Thyroid gland (tissue), 4 donors: ENCODE measurements at regions not wholly inside any gene's neighbourhood (a gene's known extent, or its start where the extent isn't known, plus 50 kb on each side); places are given as distances from the start of the nearest gene placed in this dataset.

Source experiments
- DNase-seq, 2 donors: peaks; one replicate each; pipeline ENCODE4 v3.0.0-alpha.2; 2019
- H3K27ac ChIP-seq, 3 donors: fragments of 200-600 bp; sonication (generic); 1 replicate in 2 of 3; 2 replicates in 1 of 3; pipeline ENCODE4 v1.5.1; 2016 to 2019; ENCODE audit warnings: mild to moderate bottlenecking in 1 of 3, moderate library complexity in 1 of 3
- H3K27me3 ChIP-seq: fragments of 200-600 bp; sonication (generic); one replicate; pipeline ENCODE4 v1.5.1; 2019
- H3K36me3 ChIP-seq, 2 donors: fragments of 200-600 bp; sonication (generic); one replicate each; pipeline ENCODE4 v1.5.1; 2016 to 2019
- H3K4me1 ChIP-seq, 2 donors: fragments of 200-600 bp; sonication (generic); one replicate each; pipeline ENCODE4 v1.5.1; 2017 to 2019
- H3K4me3 ChIP-seq, 3 donors: fragments of 200-600 bp; sonication (generic); replicated peaks in 1 of 3; 1 replicate in 2 of 3; 2 replicates in 1 of 3; pipeline ENCODE4 v1.5.1; 2016; ENCODE audit warnings: mild to moderate bottlenecking in 1 of 3
- H3K9me3 ChIP-seq: fragments of 200-600 bp; sonication (generic); one replicate; pipeline ENCODE4 v1.5.1; 2017
- POLR2A ChIP-seq, 2 donors: fragments of 450-650 bp; IDR thresholded peaks; one replicate each; pipeline ENCODE4 v1.6.1; 2017; ENCODE audit warnings: antibody characterized with exemption in 2 of 2, mild to moderate bottlenecking in 2 of 2, moderate library complexity in 1 of 2
- WGBS, 2 donors: methylation state at CpG; one replicate each; pipeline ENCODE4 v1.1.5; 2017; 5-methylcytosine and 5-hydroxymethylcytosine counted together
- intact Hi-C: fragments of 100-400 bp; cut with DNase I; formaldehyde crosslinking; loops from one replicate; pipeline ENCODE4 v1.15.1; 2023
- TF ChIP-seq, protein P1 (sequence below), 6 experiments: fragments of 200-600 bp in 3 of 6; fragments of 450-650 bp in 3 of 6; sonication (generic) in 3 of 6; IDR thresholded peaks; one replicate each; pipeline ENCODE4 v1.5.1; 2016 to 2019; ENCODE audit warnings: antibody characterized with exemption in 6 of 6, mild to moderate bottlenecking in 2 of 6, inconsistent platforms in 1 of 6, moderate library complexity in 1 of 6

DNA sequence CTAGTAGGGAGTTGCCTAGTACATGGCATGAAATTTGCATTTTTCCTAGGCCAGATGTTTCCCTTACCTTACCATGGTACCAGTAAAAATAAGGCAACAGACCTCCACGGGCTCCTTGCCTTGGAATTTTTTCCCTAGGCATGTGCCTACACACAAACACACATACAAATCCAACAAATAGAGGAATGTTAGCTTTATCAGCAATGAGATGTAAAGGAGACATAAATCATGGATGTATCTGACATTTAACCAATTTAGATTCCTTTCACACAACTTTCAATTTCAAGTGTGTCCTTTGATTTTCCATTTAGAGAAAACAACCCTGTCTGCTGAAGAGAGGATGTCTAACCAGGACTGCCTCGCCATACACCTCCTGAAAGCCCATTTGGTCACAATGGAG, 209.7 kb upstream of the SP4 start:
- Histone ChIP-seq H3K27me3 (no peaks in the 10 kb centered on the region), H3K9me3 (no peaks in the 10 kb centered on the region), H3K27ac (no peak overlapping the region), H3K36me3 (no peaks in the 10 kb centered on the region), H3K4me1 (no peaks in the 10 kb centered on the region), H3K4me3 (no peak overlapping the region)
- no peak for DNase-seq
- intact Hi-C loops: no loop called here
- TF ChIP-seq, protein P1, sequence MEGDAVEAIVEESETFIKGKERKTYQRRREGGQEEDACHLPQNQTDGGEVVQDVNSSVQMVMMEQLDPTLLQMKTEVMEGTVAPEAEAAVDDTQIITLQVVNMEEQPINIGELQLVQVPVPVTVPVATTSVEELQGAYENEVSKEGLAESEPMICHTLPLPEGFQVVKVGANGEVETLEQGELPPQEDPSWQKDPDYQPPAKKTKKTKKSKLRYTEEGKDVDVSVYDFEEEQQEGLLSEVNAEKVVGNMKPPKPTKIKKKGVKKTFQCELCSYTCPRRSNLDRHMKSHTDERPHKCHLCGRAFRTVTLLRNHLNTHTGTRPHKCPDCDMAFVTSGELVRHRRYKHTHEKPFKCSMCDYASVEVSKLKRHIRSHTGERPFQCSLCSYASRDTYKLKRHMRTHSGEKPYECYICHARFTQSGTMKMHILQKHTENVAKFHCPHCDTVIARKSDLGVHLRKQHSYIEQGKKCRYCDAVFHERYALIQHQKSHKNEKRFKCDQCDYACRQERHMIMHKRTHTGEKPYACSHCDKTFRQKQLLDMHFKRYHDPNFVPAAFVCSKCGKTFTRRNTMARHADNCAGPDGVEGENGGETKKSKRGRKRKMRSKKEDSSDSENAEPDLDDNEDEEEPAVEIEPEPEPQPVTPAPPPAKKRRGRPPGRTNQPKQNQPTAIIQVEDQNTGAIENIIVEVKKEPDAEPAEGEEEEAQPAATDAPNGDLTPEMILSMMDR (IDR thresholded peaks at IDR 0.05): no peak
- no peak for TF ChIP-seq POLR2A (IDR thresholded peaks at IDR 0.05)
- WGBS, 2 donors: 86 to 88% methylated on average over 2 of the region's 2 CpGs

DNA sequence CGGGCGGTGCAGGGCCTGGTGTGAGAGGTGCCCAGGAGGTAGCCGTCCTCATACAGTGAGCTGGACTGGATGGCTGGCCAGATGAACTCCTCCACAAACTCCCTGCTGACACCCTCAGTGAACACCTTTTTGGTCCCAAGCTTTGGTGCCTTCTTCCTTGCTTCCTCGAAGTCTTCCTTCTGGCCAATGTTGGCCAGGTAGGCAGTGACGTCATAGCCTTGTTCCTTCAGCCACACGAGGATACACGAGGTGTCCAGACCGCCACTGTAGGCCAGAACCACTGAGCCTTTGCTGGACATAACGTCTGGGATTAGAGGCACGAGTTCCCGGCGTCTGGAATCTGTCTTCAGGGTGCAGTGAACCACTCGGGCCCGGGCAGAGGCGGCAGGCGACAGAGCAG, 206.8 kb upstream of the SP4 start:
- TF ChIP-seq, protein P1 (IDR thresholded peaks at IDR 0.05): no peak
- TF ChIP-seq POLR2A (IDR thresholded peaks at IDR 0.05): no peak
- H3K27ac ChIP-seq: no peak overlapping the region
- intact Hi-C loops: no loop called here
- DNase-seq: no peak
- no peaks in the 10 kb centered on the region for H3K4me1 ChIP-seq
- H3K9me3 ChIP-seq: no peaks in the 10 kb centered on the region
- no peaks in the 10 kb centered on the region for H3K36me3 ChIP-seq
- H3K27me3 ChIP-seq: no peaks in the 10 kb centered on the region
- 86 to 87% methylated on average over 13 to 16 of the region's 16 CpGs for WGBS, 2 donors
- H3K4me3 ChIP-seq: no peak overlapping the region

DNA sequence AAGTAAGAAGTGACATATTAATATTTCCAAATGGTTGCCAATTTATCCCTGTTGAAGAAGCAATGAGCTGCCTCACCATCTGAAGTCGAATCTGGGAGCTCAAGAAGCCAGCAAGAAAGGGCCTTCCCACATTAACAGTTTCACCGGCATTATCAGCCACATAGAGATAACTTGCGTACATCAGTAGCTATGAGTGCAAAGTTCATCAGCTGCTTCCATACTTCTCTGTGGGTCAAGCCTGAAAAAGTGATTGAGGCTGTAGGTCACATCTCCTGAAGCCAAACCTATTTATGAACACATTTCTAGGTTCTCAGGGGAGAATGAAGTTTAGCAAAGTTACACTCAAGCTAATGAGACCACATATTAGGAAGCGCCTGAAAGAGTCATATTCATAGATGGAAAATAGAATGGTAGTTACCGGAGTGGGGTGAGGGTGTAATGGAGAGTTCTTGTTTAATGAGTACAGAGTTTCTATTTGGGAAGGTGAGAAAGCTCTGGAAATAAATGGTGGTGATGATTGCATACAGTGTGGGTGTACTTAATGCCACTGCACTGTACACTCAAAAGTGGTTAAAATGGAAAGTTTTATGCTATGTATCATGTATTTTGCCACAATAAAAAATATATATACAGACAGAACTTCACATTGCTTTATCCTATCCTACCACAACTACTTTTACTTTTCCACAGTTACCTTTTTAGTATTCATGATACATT, 189.3 kb upstream of the SP4 start:
- Histone ChIP-seq H3K4me3 (no peak overlapping the region), H3K27me3 (no peaks in the 10 kb centered on the region), H3K4me1 (no peaks in the 10 kb centered on the region), H3K36me3 (no peaks in the 10 kb centered on the region), H3K27ac (no peak overlapping the region), H3K9me3 (no peaks in the 10 kb centered on the region)
- WGBS, 2 donors: 88 to 90% methylated on average over 5 of the region's 5 CpGs
- TF ChIP-seq, protein P1 (IDR thresholded peaks at IDR 0.05): no peak
- TF ChIP-seq POLR2A (IDR thresholded peaks at IDR 0.05): no peak
- no peak for DNase-seq
- intact Hi-C loops: no loop called here

DNA sequence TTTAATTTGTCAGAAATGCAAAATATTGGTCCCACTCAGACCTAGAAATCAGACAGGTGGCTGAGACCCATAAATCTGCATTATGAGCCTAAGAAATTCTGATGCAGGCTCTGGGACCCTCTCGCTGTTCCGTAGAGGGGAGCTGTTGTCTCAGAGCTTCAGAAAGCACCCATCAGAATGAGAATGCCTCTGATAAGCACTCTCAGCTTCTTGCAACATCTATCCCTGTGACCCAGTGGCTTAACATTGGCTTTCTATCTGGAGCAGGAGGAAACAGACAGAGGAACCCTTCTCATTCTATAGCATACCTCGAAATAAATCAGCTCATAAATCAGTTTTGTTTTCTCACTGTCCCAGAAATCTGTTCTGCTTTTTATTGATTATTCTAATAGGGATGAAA, 184.6 kb upstream of the SP4 start:
- Histone ChIP-seq H3K36me3 (no peaks in the 10 kb centered on the region), H3K27me3 (peaks cover 4% of the 10 kb centered on the region), H3K4me3 (no peak overlapping the region), H3K27ac (no peak overlapping the region), H3K4me1 (no peaks in the 10 kb centered on the region), H3K9me3 (no peaks in the 10 kb centered on the region)
- WGBS, 2 donors: 61 to 69% methylated on average over 3 of the region's 3 CpGs
- intact Hi-C loops: no loop called here
- no peak for DNase-seq
- TF ChIP-seq, protein P1 (IDR thresholded peaks at IDR 0.05): no peak
- TF ChIP-seq POLR2A (IDR thresholded peaks at IDR 0.05): no peak

DNA sequence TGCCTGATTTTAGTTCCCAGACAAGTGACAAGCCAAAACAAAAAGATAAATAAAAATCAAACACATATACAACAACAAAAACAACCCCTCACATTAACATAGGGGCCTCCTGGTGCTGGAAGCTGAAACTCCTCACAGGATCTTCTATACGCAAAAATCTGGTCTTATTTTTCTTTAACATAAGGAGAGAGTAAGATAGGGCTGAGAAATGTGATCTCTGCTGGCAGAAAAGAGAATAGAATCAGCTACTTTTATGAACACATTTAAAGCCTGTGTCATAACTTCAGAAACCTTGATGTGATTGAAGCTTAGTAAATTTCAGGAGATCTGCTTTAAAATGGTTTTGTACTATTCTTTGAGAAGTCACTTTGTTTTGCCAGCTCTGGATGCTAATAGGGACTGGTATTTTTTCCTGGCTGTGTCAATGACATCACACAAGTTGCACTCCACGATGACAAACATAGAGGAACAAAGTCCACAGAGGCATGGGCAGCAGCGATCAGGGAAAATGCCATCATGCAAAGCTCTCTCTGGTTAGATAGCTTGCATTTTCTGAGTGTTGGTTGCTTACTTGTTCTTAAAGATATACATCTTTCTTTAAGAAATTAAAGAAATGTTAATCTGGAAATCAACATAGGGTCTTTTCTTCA, 176.6 kb upstream of the SP4 start:
- H3K4me1 ChIP-seq: no peaks in the 10 kb centered on the region
- intact Hi-C loops: no loop called here
- no peak overlapping the region for H3K27ac ChIP-seq
- no peaks in the 10 kb centered on the region for H3K9me3 ChIP-seq
- peaks cover 9% of the 10 kb centered on the region for H3K27me3 ChIP-seq
- no peak for TF ChIP-seq POLR2A (IDR thresholded peaks at IDR 0.05)
- TF ChIP-seq, protein P1 (IDR thresholded peaks at IDR 0.05): no peak
- no peak overlapping the region for H3K4me3 ChIP-seq
- H3K36me3 ChIP-seq: no peaks in the 10 kb centered on the region
- no peak for DNase-seq
- 34 to 48% methylated on average over 3 of the region's 3 CpGs for WGBS, 2 donors
